GM12892 (cell line): ENCODE measurements at regions not wholly inside any gene's neighbourhood (a gene's known extent, or its start where the extent isn't known, plus 50 kb on each side); places are given as distances from the start of the nearest gene placed in this dataset.
"Not testable (repeated sequence)": the region's sequence is repeated elsewhere in the genome, so short reads cannot be mapped to it uniquely, and the experiment has no call there.

Experiments used
- POLR2A ChIP-seq: IDR thresholded peaks from 2 replicates; pipeline ENCODE4 v1.6.1; 2011; ENCODE audit warnings: low read depth, low read length, control low read depth
- POLR2AphosphoS5 ChIP-seq: IDR thresholded peaks from 2 replicates; pipeline ENCODE4 v1.6.1; 2011; ENCODE audit warnings: low read depth, low read length, control low read depth
- TAF1 ChIP-seq: IDR thresholded peaks from 2 replicates; pipeline ENCODE4 v1.6.1; 2011; ENCODE audit warnings: low read depth, mild to moderate bottlenecking, control low read depth, low read length, borderline replicate concordance

GRCh38 chr12:42906801-42907200, 317.3 kb upstream of the PRICKLE1 start:
- not testable (repeated sequence) for TF ChIP-seq POLR2AphosphoS5, TAF1, POLR2A
